ENCODE measurements at regions not wholly inside any gene's neighbourhood (a gene's known extent, or its start where the extent isn't known, plus 50 kb on each side); places are given as distances from the start of the nearest gene placed in this dataset.

DNA sequence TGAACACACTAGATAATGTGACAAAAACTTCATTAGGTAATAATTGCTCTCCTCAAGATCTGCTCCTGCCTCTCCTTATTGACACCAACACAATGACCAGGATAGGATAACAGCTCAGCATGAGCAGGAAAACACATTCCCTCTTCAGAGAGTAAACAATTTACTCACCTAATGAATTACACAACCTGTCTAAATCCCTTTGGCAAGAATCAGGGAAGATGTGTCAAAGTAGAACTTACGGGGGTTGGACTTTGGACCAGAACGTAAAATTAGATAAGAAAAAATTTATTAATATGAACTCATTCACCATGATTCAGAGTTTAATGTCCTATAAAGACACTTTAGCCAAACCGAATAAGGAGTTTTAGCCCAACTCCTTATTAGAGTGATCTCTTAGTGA lies 512.2 kb downstream of the SATB2 start:
- H3K79me2 ChIP-seq (ENCODE audit: control insufficient read depth, insufficient read depth, low read length) = no peaks in the 10 kb centered on the region
- dilution Hi-C loops (cut with MboI; ENCODE audit: extremely low pct_ligation_motif_present, low sequenced_read_pairs) (no loop called here), intact Hi-C loops (cut with micrococcal nuclease) (no loop called here)
- H3K9me3 ChIP-seq (replicated peaks; ENCODE audit: control insufficient read depth, insufficient read depth, low read length) = no peaks in the 10 kb centered on the region
- H3K4me3 ChIP-seq (replicated peaks in 1 of 3; ENCODE audit: insufficient read depth in 1 of 3, low read depth in 1 of 3, low read length in 3 of 3) = no peak overlapping the region
- H4K20me1 ChIP-seq (replicated peaks; ENCODE audit: control insufficient read depth, extremely low read depth, insufficient read depth, low read length) = no peaks in the 10 kb centered on the region
- no peaks in the 10 kb centered on the region for H3K9me1 ChIP-seq (replicated peaks; ENCODE audit: control insufficient read depth, extremely low read depth, insufficient read depth, low read length)
- FAIRE-seq (no peak), DNase-seq (ENCODE audit: low read depth, low spot score) (no peak)
- H3K9ac ChIP-seq (replicated peaks; ENCODE audit: extremely low read depth, insufficient read depth, low read length) = no peak overlapping the region
- CTCF ChIA-PET = no interaction called here
- no TSS peak for BruUV-seq (replicated peaks)
- no peak overlapping the region for H2AFZ ChIP-seq (ENCODE audit: low read depth, low read length)
- H3K27ac ChIP-seq (ENCODE audit: insufficient read depth, low read depth, low read length) = no peak overlapping the region
- TF ChIP-seq POLR2A (IDR thresholded peaks at IDR 0.05; ENCODE audit: low read depth, low read length) (no peak), MYC (IDR thresholded peaks at IDR 0.05; ENCODE audit: low read depth, low read length) (no peak), GATA2 (IDR thresholded peaks at IDR 0.05; ENCODE audit: insufficient read depth, insufficient read length, low read depth, low read length) (no peak), EZH2 (IDR thresholded peaks at IDR 0.05; ENCODE audit: borderline replicate concordance, low read depth, low read length, severe bottlenecking) (no peak), JUN (IDR thresholded peaks at IDR 0.05; ENCODE audit: borderline replicate concordance, insufficient read depth, insufficient read length, low read depth) (no peak), FOS (IDR thresholded peaks at IDR 0.05; ENCODE audit: borderline replicate concordance, insufficient read depth, low read length) (no peak), POLR2AphosphoS5 (IDR thresholded peaks at IDR 0.05; ENCODE audit: insufficient read depth, low read depth, low read length) (no peak)
- TF ChIP-seq, protein P1, sequence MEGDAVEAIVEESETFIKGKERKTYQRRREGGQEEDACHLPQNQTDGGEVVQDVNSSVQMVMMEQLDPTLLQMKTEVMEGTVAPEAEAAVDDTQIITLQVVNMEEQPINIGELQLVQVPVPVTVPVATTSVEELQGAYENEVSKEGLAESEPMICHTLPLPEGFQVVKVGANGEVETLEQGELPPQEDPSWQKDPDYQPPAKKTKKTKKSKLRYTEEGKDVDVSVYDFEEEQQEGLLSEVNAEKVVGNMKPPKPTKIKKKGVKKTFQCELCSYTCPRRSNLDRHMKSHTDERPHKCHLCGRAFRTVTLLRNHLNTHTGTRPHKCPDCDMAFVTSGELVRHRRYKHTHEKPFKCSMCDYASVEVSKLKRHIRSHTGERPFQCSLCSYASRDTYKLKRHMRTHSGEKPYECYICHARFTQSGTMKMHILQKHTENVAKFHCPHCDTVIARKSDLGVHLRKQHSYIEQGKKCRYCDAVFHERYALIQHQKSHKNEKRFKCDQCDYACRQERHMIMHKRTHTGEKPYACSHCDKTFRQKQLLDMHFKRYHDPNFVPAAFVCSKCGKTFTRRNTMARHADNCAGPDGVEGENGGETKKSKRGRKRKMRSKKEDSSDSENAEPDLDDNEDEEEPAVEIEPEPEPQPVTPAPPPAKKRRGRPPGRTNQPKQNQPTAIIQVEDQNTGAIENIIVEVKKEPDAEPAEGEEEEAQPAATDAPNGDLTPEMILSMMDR (IDR thresholded peaks at IDR 0.05; ENCODE audit: extremely low read depth in 1 of 2, insufficient read depth in 1 of 2, low read depth in 1 of 2, low read length in 2 of 2) = no peak
- TF ChIP-seq, protein P2, sequence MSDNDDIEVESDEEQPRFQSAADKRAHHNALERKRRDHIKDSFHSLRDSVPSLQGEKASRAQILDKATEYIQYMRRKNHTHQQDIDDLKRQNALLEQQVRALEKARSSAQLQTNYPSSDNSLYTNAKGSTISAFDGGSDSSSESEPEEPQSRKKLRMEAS (IDR thresholded peaks at IDR 0.05; ENCODE audit: insufficient read depth, insufficient read length) = no peak
- H3K4me2 ChIP-seq (ENCODE audit: insufficient read depth, low read length) = no peak overlapping the region
- POLR2A ChIA-PET = no interaction called here
- H3K27me3 ChIP-seq (ENCODE audit: control insufficient read depth in 2 of 2, insufficient read depth in 2 of 2, low read length in 2 of 2) = no peaks in the 10 kb centered on the region
- H3K4me1 ChIP-seq (ENCODE audit: control insufficient read depth, extremely low read depth, insufficient read depth, low read length) = no peaks in the 10 kb centered on the region
- H3K36me3 ChIP-seq (ENCODE audit: control insufficient read depth in 2 of 2, extremely low read depth in 1 of 2, insufficient read depth in 2 of 2, low read length in 2 of 2) = no peaks in the 10 kb centered on the region
